NCI-H69 (cell line): ENCODE measurements at regions not wholly inside any gene's neighbourhood (a gene's known extent, or its start where the extent isn't known, plus 50 kb on each side); places are given as distances from the start of the nearest gene placed in this dataset.

Experiments
- DNase-seq: peaks from one replicate; lab custom pipeline; 2025; lab: John Stamatoyannopoulos, UW

DNA sequence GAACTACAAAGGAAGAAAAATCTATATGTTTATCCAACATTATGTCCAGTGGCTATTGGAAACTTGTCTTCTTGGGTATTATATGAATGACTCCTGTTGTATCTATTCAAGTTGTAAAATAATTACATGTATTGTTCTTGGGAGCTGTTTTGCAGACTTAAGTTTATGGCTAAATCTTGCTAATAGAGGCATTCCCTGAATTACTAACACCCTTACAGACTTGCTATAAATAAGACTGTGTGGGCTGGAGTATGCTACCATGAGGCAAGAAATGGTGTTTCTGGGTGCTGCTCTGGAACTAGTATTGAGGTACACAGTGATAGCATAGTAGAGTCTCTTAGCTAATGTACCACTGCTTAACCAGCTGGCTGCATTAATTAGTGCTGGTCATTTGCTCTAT is 155.1 kb downstream of the HIPK3 start:
- DNase-seq, result peak; percentile 58

DNA sequence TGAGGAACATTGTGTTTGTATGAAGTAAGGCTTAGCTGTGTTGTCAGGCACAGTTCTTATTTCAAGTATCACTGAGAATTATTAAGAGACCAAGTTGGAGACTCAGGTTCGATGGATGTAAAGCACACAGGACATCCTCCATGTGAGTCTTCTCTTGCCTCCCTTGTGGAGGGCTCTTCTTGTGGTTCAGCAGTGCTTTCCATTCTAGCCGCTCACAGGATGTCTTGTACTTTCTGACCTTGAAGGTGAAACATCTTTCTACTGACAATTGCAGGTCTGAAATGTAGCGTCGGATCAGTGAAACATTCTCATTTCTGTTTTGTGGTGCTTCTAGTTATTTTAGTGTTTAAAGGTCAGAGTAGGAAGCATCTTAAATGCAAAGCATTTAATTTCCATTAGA is 154.6 kb downstream of the HIPK3 start:
- no peak for DNase-seq

DNA sequence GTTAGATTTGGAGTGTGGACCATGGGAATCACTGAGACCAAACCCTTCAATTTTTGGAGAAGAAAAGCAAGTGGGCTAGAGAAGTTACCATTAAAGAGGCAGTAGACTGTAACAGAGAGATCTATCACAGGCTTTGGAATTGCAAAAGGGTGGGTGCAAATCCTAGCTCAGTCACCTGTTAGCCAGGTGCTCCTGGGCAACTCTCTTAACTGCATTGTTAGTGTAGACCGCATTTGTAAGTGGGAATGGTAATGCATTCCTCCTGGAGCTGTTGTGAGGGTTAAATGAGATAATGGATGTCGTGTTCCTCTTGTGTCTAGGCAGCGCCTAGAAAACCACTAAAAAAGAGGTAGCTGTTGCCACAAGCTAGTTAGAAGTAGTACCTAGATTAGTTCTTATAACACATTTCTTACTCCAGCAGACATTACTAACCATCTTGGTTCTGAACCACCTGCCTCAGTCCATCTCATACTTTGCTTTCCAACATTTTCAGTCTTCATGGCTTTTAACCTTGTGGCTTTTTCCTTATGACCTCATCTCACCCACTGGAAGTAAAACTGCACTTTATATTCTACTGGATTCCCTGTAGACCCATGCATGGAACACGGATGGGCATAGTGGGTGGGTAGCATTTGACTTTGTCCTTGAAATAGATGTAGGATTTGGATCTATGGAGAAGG is 153.0 kb downstream of the HIPK3 start:
- no peak for DNase-seq
